Bronchial epithelial cell (primary cell): ENCODE measurements at regions not wholly inside any gene's neighbourhood (a gene's known extent, or its start where the extent isn't known, plus 50 kb on each side); places are given as distances from the start of the nearest gene placed in this dataset.

Experiments
- DNase-seq: peaks from one replicate; pipeline ENCODE4 v3.0.0-alpha.2; 2010; ENCODE audit warnings: low read depth
- FAIRE-seq: peaks from 2 replicates; lab custom pipeline; 2011; peaks lifted over from hg19 to GRCh38; lab: Jason Lieb, UNC
- H3K27me3 ChIP-seq: 2 replicates; pipeline ENCODE4 v1.5.1; 2011; ENCODE audit warnings: low read length; ENCODE audit not compliant: control insufficient read depth, insufficient read depth
- H3K36me3 ChIP-seq: 2 replicates; pipeline ENCODE4 v1.5.1; 2011; ENCODE audit warnings: low read length; ENCODE audit not compliant: control insufficient read depth, insufficient read depth
- H3K4me3 ChIP-seq: 2 replicates; pipeline ENCODE4 v1.5.1; 2011; ENCODE audit warnings: mild to moderate bottlenecking, low read depth, low read length, control low read depth
- CTCF ChIP-seq: IDR thresholded peaks from 2 replicates; pipeline ENCODE4 v1.5.1; 2011; ENCODE audit warnings: mild to moderate bottlenecking, moderate library complexity, low read length, control low read depth, inconsistent platforms; ENCODE audit not compliant: insufficient read depth, severe bottlenecking

- FAIRE-seq = no peak
- Histone ChIP-seq H3K4me3 (no peak overlapping the region), H3K27me3 (no peaks in the 10 kb centered on the region), H3K36me3 (no peaks in the 10 kb centered on the region)
- TF ChIP-seq CTCF = peak; percentile 43
- peak; percentile 34 for DNase-seq
Observed at GRCh38 chr2:120669121-120669952, 66.3 kb upstream of the GLI2 start.

- Histone ChIP-seq H3K36me3 (no peaks in the 10 kb centered on the region), H3K4me3 (no peak overlapping the region), H3K27me3 (no peaks in the 10 kb centered on the region)
- TF ChIP-seq CTCF = no peak
- DNase-seq = no peak
- no peak for FAIRE-seq
Observed at GRCh38 chr2:120669971-120670370, 65.7 kb upstream of the GLI2 start.

- DNase-seq (no peak), FAIRE-seq (peak; percentile 23)
- H3K36me3 ChIP-seq = no peaks in the 10 kb centered on the region
- no peak for TF ChIP-seq CTCF
- no peak overlapping the region for H3K4me3 ChIP-seq
- no peaks in the 10 kb centered on the region for H3K27me3 ChIP-seq
Observed at GRCh38 chr2:120670371-120670770, 65.3 kb upstream of the GLI2 start.

GRCh38 chr2:120670771-120671480, 64.7 kb upstream of the GLI2 start:
- Histone ChIP-seq H3K36me3 (no peaks in the 10 kb centered on the region), H3K4me3 (no peak overlapping the region), H3K27me3 (no peaks in the 10 kb centered on the region)
- DNase-seq = no peak
- no peak for FAIRE-seq
- no peak for TF ChIP-seq CTCF

GRCh38 chr2:120672526-120673204, 63.0 kb upstream of the GLI2 start:
- H3K36me3 ChIP-seq = no peaks in the 10 kb centered on the region
- H3K27me3 ChIP-seq = peaks cover 2% of the 10 kb centered on the region
- no peak for TF ChIP-seq CTCF
- no peak for DNase-seq
- H3K4me3 ChIP-seq = no peak overlapping the region
- no peak for FAIRE-seq
